MM.1S (cell line): ENCODE measurements at regions not wholly inside any gene's neighbourhood (a gene's known extent, or its start where the extent isn't known, plus 50 kb on each side); places are given as distances from the start of the nearest gene placed in this dataset.

ENCODE experiments used
- EZH2 ChIP-seq: fragments of 300-600 bp; sonication (generic); optimal IDR thresholded peaks from 2 replicates; pipeline ENCODE3; 2017; ENCODE audit warnings: low read depth, mild to moderate bottlenecking, antibody characterized with exemption, low read length, mixed read lengths
- TF ChIP-seq, protein P1 (sequence below): fragments of 300-600 bp; sonication (generic); IDR thresholded peaks from 2 replicates; pipeline ENCODE4 v1.5.1; 2016; ENCODE audit warnings: antibody characterized with exemption, low read length, mixed read lengths

DNA sequence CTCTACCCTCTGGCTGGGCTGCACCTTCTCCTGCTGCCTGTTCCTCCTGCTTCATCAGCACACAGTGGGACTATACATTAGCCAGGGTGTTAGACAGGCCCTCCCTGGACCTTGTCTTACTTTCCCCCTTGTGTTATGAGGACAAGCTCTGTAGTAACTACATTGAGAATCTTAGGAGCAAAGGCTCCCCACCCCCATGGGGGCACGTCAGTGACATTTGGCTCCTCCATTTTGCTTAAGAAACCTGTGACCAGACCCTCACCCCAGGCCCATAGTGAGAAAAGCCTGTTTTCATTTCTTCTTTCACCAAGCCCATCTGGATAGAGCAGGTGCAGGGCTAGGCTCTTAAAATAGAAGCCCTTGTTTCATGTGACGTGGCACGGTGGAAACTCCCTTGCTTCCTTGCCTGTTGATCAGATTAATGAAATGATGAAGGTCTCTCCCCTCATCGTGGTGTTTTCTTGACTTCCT is 146.7 kb downstream of the RPIA start:
- no peak for TF ChIP-seq EZH2
- TF ChIP-seq, protein P1, sequence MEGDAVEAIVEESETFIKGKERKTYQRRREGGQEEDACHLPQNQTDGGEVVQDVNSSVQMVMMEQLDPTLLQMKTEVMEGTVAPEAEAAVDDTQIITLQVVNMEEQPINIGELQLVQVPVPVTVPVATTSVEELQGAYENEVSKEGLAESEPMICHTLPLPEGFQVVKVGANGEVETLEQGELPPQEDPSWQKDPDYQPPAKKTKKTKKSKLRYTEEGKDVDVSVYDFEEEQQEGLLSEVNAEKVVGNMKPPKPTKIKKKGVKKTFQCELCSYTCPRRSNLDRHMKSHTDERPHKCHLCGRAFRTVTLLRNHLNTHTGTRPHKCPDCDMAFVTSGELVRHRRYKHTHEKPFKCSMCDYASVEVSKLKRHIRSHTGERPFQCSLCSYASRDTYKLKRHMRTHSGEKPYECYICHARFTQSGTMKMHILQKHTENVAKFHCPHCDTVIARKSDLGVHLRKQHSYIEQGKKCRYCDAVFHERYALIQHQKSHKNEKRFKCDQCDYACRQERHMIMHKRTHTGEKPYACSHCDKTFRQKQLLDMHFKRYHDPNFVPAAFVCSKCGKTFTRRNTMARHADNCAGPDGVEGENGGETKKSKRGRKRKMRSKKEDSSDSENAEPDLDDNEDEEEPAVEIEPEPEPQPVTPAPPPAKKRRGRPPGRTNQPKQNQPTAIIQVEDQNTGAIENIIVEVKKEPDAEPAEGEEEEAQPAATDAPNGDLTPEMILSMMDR, result no peak
